ENCODE measurements at regions not wholly inside any gene's neighbourhood (a gene's known extent, or its start where the extent isn't known, plus 50 kb on each side); places are given as distances from the start of the nearest gene placed in this dataset.

GRCh38 chr2:206875701-206876100 is 63.6 kb upstream of the CPO start:
- Mint-ChIP-seq H3K4me1 (ENCODE audit: low read depth) (no peaks in the 10 kb centered on the region), H3K36me3 (ENCODE audit: low read depth) (no peaks in the 10 kb centered on the region), H3K4me3 (no peak overlapping the region), H3K9me3 (no peaks in the 10 kb centered on the region), H3K27ac (no peak overlapping the region), H3K27me3 (no peaks in the 10 kb centered on the region)
- Histone ChIP-seq H3K4me3 (ENCODE audit: low read length) (no peak overlapping the region), H3K27ac (ENCODE audit: low read depth in 1 of 2, low read length in 2 of 2) (no peak overlapping the region), H3K4me1 (ENCODE audit: insufficient read depth, low read length) (no peaks in the 10 kb centered on the region), H3K27me3 (ENCODE audit: control insufficient read depth in 1 of 2, insufficient read depth in 2 of 2, low read length in 2 of 2) (no peaks in the 10 kb centered on the region), H3K9me3 (ENCODE audit: control insufficient read depth in 1 of 2, insufficient read depth in 1 of 2, low read length in 2 of 2) (no peaks in the 10 kb centered on the region), H3K36me3 (ENCODE audit: insufficient read depth, low read length) (no peaks in the 10 kb centered on the region)
- no peak for TF ChIP-seq CTCF (IDR thresholded peaks at IDR 0.05)
- DNase-seq = no peak
- CTCF ChIA-PET = no interaction called here
- POLR2A ChIA-PET = no interaction called here
- no peak for ATAC-seq (ENCODE audit: poor library complexity)
- intact Hi-C loops (cut with DNase I, micrococcal nuclease) = no loop called here

GRCh38 chr2:206876216-206876860 is 63.0 kb upstream of the CPO start:
- DNase-seq (no peak), ATAC-seq (ENCODE audit: poor library complexity) (no peak)
- Histone ChIP-seq H3K27me3 (ENCODE audit: control insufficient read depth in 1 of 2, insufficient read depth in 2 of 2, low read length in 2 of 2) (no peaks in the 10 kb centered on the region), H3K4me1 (ENCODE audit: insufficient read depth, low read length) (no peaks in the 10 kb centered on the region), H3K9me3 (ENCODE audit: control insufficient read depth in 1 of 2, insufficient read depth in 1 of 2, low read length in 2 of 2) (no peaks in the 10 kb centered on the region), H3K27ac (ENCODE audit: low read depth in 1 of 2, low read length in 2 of 2) (no peak overlapping the region), H3K36me3 (ENCODE audit: insufficient read depth, low read length) (no peaks in the 10 kb centered on the region), H3K4me3 (ENCODE audit: low read length) (no peak overlapping the region)
- H3K4me3 Mint-ChIP-seq = no peak overlapping the region
- intact Hi-C loops (cut with DNase I, micrococcal nuclease) = no loop called here
- TF ChIP-seq CTCF (IDR thresholded peaks at IDR 0.05) = no peak
- H3K27me3 Mint-ChIP-seq = no peaks in the 10 kb centered on the region
- no peaks in the 10 kb centered on the region for H3K4me1 Mint-ChIP-seq (ENCODE audit: low read depth)
- no peaks in the 10 kb centered on the region for H3K36me3 Mint-ChIP-seq (ENCODE audit: low read depth)
- POLR2A ChIA-PET = no interaction called here
- no peaks in the 10 kb centered on the region for H3K9me3 Mint-ChIP-seq
- CTCF ChIA-PET = no interaction called here
- H3K27ac Mint-ChIP-seq = no peak overlapping the region

GRCh38 chr2:206881708-206882410 is 57.5 kb upstream of the CPO start:
- no peak overlapping the region for H3K27ac Mint-ChIP-seq

More at GRCh38 chr2:206881708-206882410, 57.5 kb upstream of the CPO start:
- Histone ChIP-seq H3K27ac (ENCODE audit: low read depth in 1 of 2, low read length in 2 of 2) (no peak overlapping the region), H3K4me3 (ENCODE audit: low read length) (no peak overlapping the region), H3K9me3 (ENCODE audit: control insufficient read depth in 1 of 2, insufficient read depth in 1 of 2, low read length in 2 of 2) (no peaks in the 10 kb centered on the region), H3K36me3 (ENCODE audit: insufficient read depth, low read length) (no peaks in the 10 kb centered on the region), H3K4me1 (ENCODE audit: insufficient read depth, low read length) (no peaks in the 10 kb centered on the region), H3K27me3 (ENCODE audit: control insufficient read depth in 1 of 2, insufficient read depth in 2 of 2, low read length in 2 of 2) (no peaks in the 10 kb centered on the region)
- intact Hi-C loops (cut with DNase I, micrococcal nuclease) = no loop called here
- POLR2A ChIA-PET = no interaction called here
- no peak for ATAC-seq (ENCODE audit: poor library complexity)
- H3K9me3 Mint-ChIP-seq = no peaks in the 10 kb centered on the region
- DNase-seq = no peak
- no peak for TF ChIP-seq CTCF (IDR thresholded peaks at IDR 0.05)
- no peaks in the 10 kb centered on the region for H3K4me1 Mint-ChIP-seq (ENCODE audit: low read depth)
- CTCF ChIA-PET = no interaction called here
- H3K27me3 Mint-ChIP-seq = no peaks in the 10 kb centered on the region
- no peaks in the 10 kb centered on the region for H3K36me3 Mint-ChIP-seq (ENCODE audit: low read depth)
- no peak overlapping the region for H3K4me3 Mint-ChIP-seq

Data from CD4-positive, alpha-beta T cell (primary cell).